ENCODE measurements at regions not wholly inside any gene's neighbourhood (a gene's known extent, or its start where the extent isn't known, plus 50 kb on each side); places are given as distances from the start of the nearest gene placed in this dataset.

GRCh38 chr3:20842594-20843436, 656.8 kb upstream of the SGO1 start:
- no peak for TF ChIP-seq CTCF (IDR thresholded peaks at IDR 0.05; ENCODE audit: poor library complexity, severe bottlenecking)
- no peak for TF ChIP-seq EP300 (conservative IDR thresholded peaks at IDR 0.05; ENCODE audit: poor library complexity, severe bottlenecking)
- no peak for TF ChIP-seq EZH2 (IDR thresholded peaks at IDR 0.05; ENCODE audit: borderline replicate concordance, insufficient read depth, low read length, poor library complexity, severe bottlenecking)

Measured in neural cell (in vitro differentiated cells).